Karpas-422 (cell line): ENCODE measurements at regions not wholly inside any gene's neighbourhood (a gene's known extent, or its start where the extent isn't known, plus 50 kb on each side); places are given as distances from the start of the nearest gene placed in this dataset.

Experiments used
- DNase-seq: peaks from one replicate; pipeline ENCODE4 v3.0.0-alpha.2; 2015
- H2AFZ ChIP-seq: fragments of 200-600 bp; sonication (generic); 2 replicates; pipeline ENCODE4 v1.6.1; 2014; ENCODE audit warnings: antibody characterized with exemption, low read length, mixed read lengths
- H3K27ac ChIP-seq: fragments of 200-600 bp; sonication (generic); 2 replicates; pipeline ENCODE4 v1.5.1; 2014; ENCODE audit warnings: mild to moderate bottlenecking, low read length, moderate library complexity
- H3K27me3 ChIP-seq: fragments of 200-600 bp; sonication (generic); 2 replicates; pipeline ENCODE4 v1.6.1; 2014; ENCODE audit warnings: low read length, mixed read lengths
- H3K36me3 ChIP-seq: fragments of 200-600 bp; sonication (generic); 2 replicates; pipeline ENCODE4 v1.6.1; 2014; ENCODE audit warnings: low read length, mixed read lengths; ENCODE audit not compliant: insufficient read depth
- H3K4me1 ChIP-seq: fragments of 200-600 bp; sonication (generic); 2 replicates; pipeline ENCODE4 v1.6.1; 2014; ENCODE audit warnings: mild to moderate bottlenecking, low read length, mixed read lengths
- H3K4me2 ChIP-seq: fragments of 200-600 bp; sonication (generic); 2 replicates; pipeline ENCODE4 v1.6.1; 2014; ENCODE audit warnings: low read length, low read depth, mild to moderate bottlenecking; ENCODE audit not compliant: poor library complexity, severe bottlenecking
- H3K4me3 ChIP-seq: fragments of 200-600 bp; sonication (generic); 2 replicates; pipeline ENCODE4 v1.5.1; 2014; ENCODE audit warnings: mild to moderate bottlenecking, antibody characterized with exemption, low read length, mixed read lengths
- H3K79me2 ChIP-seq: fragments of 200-600 bp; sonication (generic); 2 replicates; pipeline ENCODE4 v1.6.1; 2014; ENCODE audit warnings: mild to moderate bottlenecking, low read length, mixed read lengths
- H3K9ac ChIP-seq: fragments of 200-600 bp; sonication (generic); 2 replicates; pipeline ENCODE4 v1.6.0; 2014; ENCODE audit warnings: low read length
- H3K9me2 ChIP-seq: fragments of 200-600 bp; sonication (generic), shearing (Covaris generic); replicated peaks from 2 replicates; pipeline ENCODE4 v1.6.0; 2014; ENCODE audit warnings: mild to moderate bottlenecking, low read length, moderate library complexity; ENCODE audit not compliant: insufficient read depth
- H3K9me3 ChIP-seq: fragments of 300-700, 200-600 bp; sonication (generic); 2 replicates; pipeline ENCODE4 v1.6.1; 2014; ENCODE audit warnings: low read length, mixed read lengths
- H4K20me1 ChIP-seq: fragments of 200-600 bp; sonication (generic); 2 replicates; pipeline ENCODE4 v1.6.1; 2014; ENCODE audit warnings: mild to moderate bottlenecking, antibody characterized with exemption, low read length, low read depth; ENCODE audit not compliant: insufficient read depth

- Histone ChIP-seq H3K4me1 (no peaks in the 10 kb centered on the region), H3K79me2 (no peaks in the 10 kb centered on the region), H3K36me3 (no peaks in the 10 kb centered on the region), H2AFZ (no peak overlapping the region), H3K9me3 (no peaks in the 10 kb centered on the region), H3K4me2 (no peak overlapping the region), H3K9me2 (no peaks in the 10 kb centered on the region), H3K9ac (no peak overlapping the region), H3K4me3 (no peak overlapping the region), H3K27ac (no peak overlapping the region), H3K27me3 (no peaks in the 10 kb centered on the region), H4K20me1 (no peaks in the 10 kb centered on the region)
- DNase-seq, result no peak
These were observed 163.4 kb upstream of the SH3BP4 start for GRCh38 chr2:234788381-234788780.

- no peak for DNase-seq
- Histone ChIP-seq H3K27ac (no peak overlapping the region), H3K9ac (no peak overlapping the region)
These were observed 164.7 kb upstream of the SH3BP4 start for GRCh38 chr2:234787114-234787513.

GRCh38 chr2:234773764-234774409, 177.9 kb upstream of the SH3BP4 start:
- Histone ChIP-seq H3K4me2 (no peak overlapping the region), H3K27me3 (no peaks in the 10 kb centered on the region), H3K4me3 (no peak overlapping the region), H3K36me3 (no peaks in the 10 kb centered on the region), H3K4me1 (no peaks in the 10 kb centered on the region), H3K27ac (no peak overlapping the region), H3K79me2 (no peaks in the 10 kb centered on the region), H3K9me3 (no peaks in the 10 kb centered on the region), H3K9me2 (no peaks in the 10 kb centered on the region), H4K20me1 (no peaks in the 10 kb centered on the region), H2AFZ (no peak overlapping the region), H3K9ac (no peak overlapping the region)
- no peak for DNase-seq

More at GRCh38 chr2:234787114-234787513, 164.7 kb upstream of the SH3BP4 start:
- H3K79me2 ChIP-seq, result no peaks in the 10 kb centered on the region
- no peaks in the 10 kb centered on the region for H4K20me1 ChIP-seq
- no peaks in the 10 kb centered on the region for H3K36me3 ChIP-seq
- no peaks in the 10 kb centered on the region for H3K4me1 ChIP-seq
- no peaks in the 10 kb centered on the region for H3K9me3 ChIP-seq
- no peaks in the 10 kb centered on the region for H3K9me2 ChIP-seq
- H3K27me3 ChIP-seq, result no peaks in the 10 kb centered on the region
- no peak overlapping the region for H3K4me3 ChIP-seq
- H2AFZ ChIP-seq, result no peak overlapping the region
- H3K4me2 ChIP-seq, result no peak overlapping the region

GRCh38 chr2:234773129-234773528, 178.7 kb upstream of the SH3BP4 start:
- Histone ChIP-seq H3K9me3 (no peaks in the 10 kb centered on the region), H3K4me2 (no peak overlapping the region), H3K27me3 (no peaks in the 10 kb centered on the region)

GRCh38 chr2:234772733-234773060, 179.1 kb upstream of the SH3BP4 start:
- Histone ChIP-seq H3K4me2 (no peak overlapping the region), H3K36me3 (no peaks in the 10 kb centered on the region), H3K9me3 (no peaks in the 10 kb centered on the region), H3K4me1 (no peaks in the 10 kb centered on the region), H4K20me1 (no peaks in the 10 kb centered on the region), H3K4me3 (no peak overlapping the region), H2AFZ (no peak overlapping the region), H3K9ac (no peak overlapping the region), H3K9me2 (no peaks in the 10 kb centered on the region), H3K27ac (no peak overlapping the region), H3K27me3 (no peaks in the 10 kb centered on the region), H3K79me2 (no peaks in the 10 kb centered on the region)
- no peak for DNase-seq

More at GRCh38 chr2:234773129-234773528, 178.7 kb upstream of the SH3BP4 start:
- Histone ChIP-seq H2AFZ (no peak overlapping the region), H3K9me2 (no peaks in the 10 kb centered on the region), H3K27ac (no peak overlapping the region), H4K20me1 (no peaks in the 10 kb centered on the region), H3K9ac (no peak overlapping the region), H3K79me2 (no peaks in the 10 kb centered on the region), H3K4me3 (no peak overlapping the region), H3K36me3 (no peaks in the 10 kb centered on the region), H3K4me1 (no peaks in the 10 kb centered on the region)
- DNase-seq, result no peak

- H3K4me2 ChIP-seq, result no peak overlapping the region
- H3K79me2 ChIP-seq, result no peaks in the 10 kb centered on the region
- H3K4me3 ChIP-seq, result no peak overlapping the region
- H2AFZ ChIP-seq, result no peak overlapping the region
- no peak for DNase-seq
- H4K20me1 ChIP-seq, result no peaks in the 10 kb centered on the region
- no peaks in the 10 kb centered on the region for H3K27me3 ChIP-seq
- no peaks in the 10 kb centered on the region for H3K9me3 ChIP-seq
- no peak overlapping the region for H3K27ac ChIP-seq
- H3K4me1 ChIP-seq, result no peaks in the 10 kb centered on the region
- H3K9me2 ChIP-seq, result no peaks in the 10 kb centered on the region
- H3K9ac ChIP-seq, result no peak overlapping the region
- H3K36me3 ChIP-seq, result no peaks in the 10 kb centered on the region
These were observed 179.7 kb upstream of the SH3BP4 start for GRCh38 chr2:234771980-234772732.

GRCh38 chr2:234771176-234771575, 180.6 kb upstream of the SH3BP4 start:
- no peaks in the 10 kb centered on the region for H3K4me1 ChIP-seq
- no peak overlapping the region for H3K27ac ChIP-seq
- H3K9me2 ChIP-seq, result no peaks in the 10 kb centered on the region
- no peak overlapping the region for H3K4me3 ChIP-seq
- H3K4me2 ChIP-seq, result no peak overlapping the region
- DNase-seq, result no peak
- no peak overlapping the region for H3K9ac ChIP-seq
- H3K36me3 ChIP-seq, result no peaks in the 10 kb centered on the region
- no peaks in the 10 kb centered on the region for H3K9me3 ChIP-seq
- H3K27me3 ChIP-seq, result no peaks in the 10 kb centered on the region
- no peaks in the 10 kb centered on the region for H3K79me2 ChIP-seq
- no peak overlapping the region for H2AFZ ChIP-seq
- no peaks in the 10 kb centered on the region for H4K20me1 ChIP-seq

GRCh38 chr2:234770715-234771141, 181.1 kb upstream of the SH3BP4 start:
- no peaks in the 10 kb centered on the region for H3K9me2 ChIP-seq
- no peaks in the 10 kb centered on the region for H3K4me1 ChIP-seq
- H2AFZ ChIP-seq, result no peak overlapping the region
- H3K4me2 ChIP-seq, result no peak overlapping the region
- no peaks in the 10 kb centered on the region for H4K20me1 ChIP-seq
- no peak overlapping the region for H3K27ac ChIP-seq
- no peaks in the 10 kb centered on the region for H3K9me3 ChIP-seq
- H3K27me3 ChIP-seq, result no peaks in the 10 kb centered on the region
- H3K9ac ChIP-seq, result no peak overlapping the region
- no peak overlapping the region for H3K4me3 ChIP-seq
- H3K79me2 ChIP-seq, result no peaks in the 10 kb centered on the region
- DNase-seq, result no peak
- H3K36me3 ChIP-seq, result no peaks in the 10 kb centered on the region
